ENCODE measurements at regions not wholly inside any gene's neighbourhood (a gene's known extent, or its start where the extent isn't known, plus 50 kb on each side); places are given as distances from the start of the nearest gene placed in this dataset.

DNA sequence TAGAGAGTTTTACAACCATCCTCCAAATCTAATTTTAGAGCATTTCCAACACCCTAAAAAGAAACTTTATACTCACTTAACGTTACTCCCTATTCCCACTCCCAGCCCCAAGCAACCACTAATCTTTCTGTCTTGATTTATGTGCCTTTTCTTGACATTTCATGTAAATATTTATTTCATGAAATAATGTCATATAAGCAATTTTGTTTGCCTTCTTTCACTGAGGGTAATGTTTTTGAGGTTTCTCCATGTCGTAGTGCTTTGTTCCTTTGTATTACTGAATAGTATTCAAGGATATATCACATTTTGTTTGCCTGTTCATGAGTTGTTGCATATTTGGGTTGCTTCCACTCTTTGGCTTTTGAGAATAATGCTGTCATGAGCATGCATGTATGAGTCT, 155.4 kb upstream of the PLAAT1 start:
- Mint-ChIP-seq H3K4me3 (ENCODE audit: unreplicated experiment) (no peak overlapping the region), H3K9me3 (ENCODE audit: unreplicated experiment) (peaks cover 14% of the 10 kb centered on the region), H3K27ac (ENCODE audit: unreplicated experiment) (no peak overlapping the region), H3K27me3 (ENCODE audit: unreplicated experiment) (no peaks in the 10 kb centered on the region), H3K4me1 (ENCODE audit: unreplicated experiment) (no peaks in the 10 kb centered on the region), H3K36me3 (ENCODE audit: unreplicated experiment) (no peaks in the 10 kb centered on the region)
- no peak for DNase-seq (ENCODE audit: extremely low spot score, unreplicated experiment)
- TF ChIP-seq, protein P1, sequence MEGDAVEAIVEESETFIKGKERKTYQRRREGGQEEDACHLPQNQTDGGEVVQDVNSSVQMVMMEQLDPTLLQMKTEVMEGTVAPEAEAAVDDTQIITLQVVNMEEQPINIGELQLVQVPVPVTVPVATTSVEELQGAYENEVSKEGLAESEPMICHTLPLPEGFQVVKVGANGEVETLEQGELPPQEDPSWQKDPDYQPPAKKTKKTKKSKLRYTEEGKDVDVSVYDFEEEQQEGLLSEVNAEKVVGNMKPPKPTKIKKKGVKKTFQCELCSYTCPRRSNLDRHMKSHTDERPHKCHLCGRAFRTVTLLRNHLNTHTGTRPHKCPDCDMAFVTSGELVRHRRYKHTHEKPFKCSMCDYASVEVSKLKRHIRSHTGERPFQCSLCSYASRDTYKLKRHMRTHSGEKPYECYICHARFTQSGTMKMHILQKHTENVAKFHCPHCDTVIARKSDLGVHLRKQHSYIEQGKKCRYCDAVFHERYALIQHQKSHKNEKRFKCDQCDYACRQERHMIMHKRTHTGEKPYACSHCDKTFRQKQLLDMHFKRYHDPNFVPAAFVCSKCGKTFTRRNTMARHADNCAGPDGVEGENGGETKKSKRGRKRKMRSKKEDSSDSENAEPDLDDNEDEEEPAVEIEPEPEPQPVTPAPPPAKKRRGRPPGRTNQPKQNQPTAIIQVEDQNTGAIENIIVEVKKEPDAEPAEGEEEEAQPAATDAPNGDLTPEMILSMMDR (IDR thresholded peaks at IDR 0.05) = no peak

DNA sequence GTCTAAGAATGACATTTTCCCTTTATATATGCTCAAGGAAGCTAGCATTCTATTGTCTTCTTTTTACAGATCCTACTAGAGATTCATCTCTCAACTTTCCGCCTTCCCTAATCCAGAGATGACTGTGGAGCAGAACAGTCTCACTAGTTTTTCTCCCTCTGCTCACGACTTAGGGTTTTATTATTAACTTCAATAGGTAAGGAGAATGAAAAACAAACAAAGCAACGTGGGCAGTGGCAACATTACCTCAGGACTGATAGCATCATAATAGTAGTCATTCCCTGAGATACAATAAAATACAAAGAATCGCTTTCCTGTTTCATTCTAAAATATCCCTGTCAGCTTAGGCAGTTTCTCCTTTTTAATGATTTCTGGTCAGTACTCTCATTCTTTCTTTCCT, 154.3 kb upstream of the PLAAT1 start:
- H3K4me1 Mint-ChIP-seq (ENCODE audit: unreplicated experiment) = peaks cover 7% of the 10 kb centered on the region
- TF ChIP-seq, protein P1 (IDR thresholded peaks at IDR 0.05) = no peak
- DNase-seq (ENCODE audit: extremely low spot score, unreplicated experiment) = no peak
- no peak overlapping the region for H3K4me3 Mint-ChIP-seq (ENCODE audit: unreplicated experiment)
- H3K27me3 Mint-ChIP-seq (ENCODE audit: unreplicated experiment) = no peaks in the 10 kb centered on the region
- H3K36me3 Mint-ChIP-seq (ENCODE audit: unreplicated experiment) = no peaks in the 10 kb centered on the region
- H3K9me3 Mint-ChIP-seq (ENCODE audit: unreplicated experiment) = peaks cover 14% of the 10 kb centered on the region
- H3K27ac Mint-ChIP-seq (ENCODE audit: unreplicated experiment) = no peak overlapping the region

DNA sequence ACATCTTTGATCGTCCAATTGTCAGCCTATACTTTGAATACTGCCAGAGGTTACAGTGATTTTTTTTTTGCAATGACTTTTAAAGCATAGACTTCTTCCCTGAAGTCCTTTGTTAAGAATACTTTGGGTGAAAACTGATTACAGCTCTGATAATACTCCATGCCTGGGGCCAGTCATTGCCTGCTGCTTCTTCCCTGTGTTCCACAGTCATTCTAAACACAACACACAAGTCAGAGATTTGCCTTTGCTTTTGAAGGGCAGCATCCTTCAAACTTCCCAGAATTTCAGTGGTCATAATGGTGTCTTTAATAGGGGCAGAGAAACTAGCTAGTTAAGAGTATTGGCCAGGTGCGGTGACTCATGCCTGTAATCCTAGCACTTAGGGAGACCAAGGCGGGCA, 153.7 kb upstream of the PLAAT1 start:
- peaks cover 7% of the 10 kb centered on the region for H3K4me1 Mint-ChIP-seq (ENCODE audit: unreplicated experiment)
- H3K36me3 Mint-ChIP-seq (ENCODE audit: unreplicated experiment) = no peaks in the 10 kb centered on the region
- DNase-seq (ENCODE audit: extremely low spot score, unreplicated experiment) = no peak
- H3K4me3 Mint-ChIP-seq (ENCODE audit: unreplicated experiment) = no peak overlapping the region
- peaks cover 11% of the 10 kb centered on the region for H3K9me3 Mint-ChIP-seq (ENCODE audit: unreplicated experiment)
- no peaks in the 10 kb centered on the region for H3K27me3 Mint-ChIP-seq (ENCODE audit: unreplicated experiment)
- TF ChIP-seq, protein P1 (IDR thresholded peaks at IDR 0.05) = no peak
- H3K27ac Mint-ChIP-seq (ENCODE audit: unreplicated experiment) = no peak overlapping the region

DNA sequence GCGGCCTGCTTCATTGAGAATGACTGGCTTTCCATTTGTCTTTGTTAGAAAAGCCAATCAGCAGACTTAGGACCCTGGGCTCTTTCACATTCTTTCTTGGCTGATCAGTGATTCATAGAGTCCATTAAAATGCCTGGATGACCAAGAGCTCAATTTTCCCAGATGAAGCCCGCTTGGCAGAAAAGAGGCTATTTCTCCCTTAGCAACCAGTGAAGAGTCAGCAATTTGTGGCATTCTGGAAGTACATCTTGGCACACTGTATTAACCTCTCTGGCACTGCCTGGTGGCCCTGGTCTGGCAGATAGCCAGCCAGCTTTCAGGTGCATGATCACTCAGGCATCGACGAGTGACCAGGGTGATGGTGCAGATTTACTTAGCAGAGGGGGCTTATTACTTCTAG, 145.7 kb upstream of the PLAAT1 start:
- Mint-ChIP-seq H3K9me3 (ENCODE audit: unreplicated experiment) (peaks cover 2% of the 10 kb centered on the region), H3K27me3 (ENCODE audit: unreplicated experiment) (no peaks in the 10 kb centered on the region), H3K4me3 (ENCODE audit: unreplicated experiment) (no peak overlapping the region), H3K36me3 (ENCODE audit: unreplicated experiment) (no peaks in the 10 kb centered on the region), H3K27ac (ENCODE audit: unreplicated experiment) (no peak overlapping the region), H3K4me1 (ENCODE audit: unreplicated experiment) (peaks cover 7% of the 10 kb centered on the region)
- TF ChIP-seq, protein P1 (IDR thresholded peaks at IDR 0.05) = no peak
- no peak for DNase-seq (ENCODE audit: extremely low spot score, unreplicated experiment)

DNA sequence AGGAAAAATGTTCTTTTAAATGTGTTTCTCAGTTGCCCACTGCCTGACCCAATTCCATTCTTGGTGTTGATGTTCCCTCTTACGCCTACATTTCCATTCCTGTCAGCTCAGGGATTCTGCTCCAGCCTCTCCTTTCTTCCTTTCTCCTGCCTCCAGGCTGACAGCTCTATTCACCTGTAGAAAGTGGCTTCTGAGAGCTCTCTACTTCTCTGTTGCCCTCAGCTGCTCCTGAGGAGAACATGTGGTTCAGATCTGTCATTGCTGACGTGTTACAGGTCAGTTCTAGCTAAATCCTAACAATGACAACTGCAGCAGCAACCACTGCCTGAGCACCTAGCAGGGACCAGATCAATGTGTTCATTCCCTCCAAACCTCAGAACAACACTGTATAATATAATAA, 144.9 kb upstream of the PLAAT1 start:
- Mint-ChIP-seq H3K27ac (ENCODE audit: unreplicated experiment) (no peak overlapping the region), H3K4me3 (ENCODE audit: unreplicated experiment) (no peak overlapping the region), H3K27me3 (ENCODE audit: unreplicated experiment) (no peaks in the 10 kb centered on the region), H3K4me1 (ENCODE audit: unreplicated experiment) (peaks cover 2% of the 10 kb centered on the region), H3K36me3 (ENCODE audit: unreplicated experiment) (no peaks in the 10 kb centered on the region), H3K9me3 (ENCODE audit: unreplicated experiment) (peaks cover 7% of the 10 kb centered on the region)
- TF ChIP-seq, protein P1 (IDR thresholded peaks at IDR 0.05) = no peak
- DNase-seq (ENCODE audit: extremely low spot score, unreplicated experiment) = no peak

Measured in osteocyte (in vitro differentiated cells).